ENCODE measurements at regions not wholly inside any gene's neighbourhood (a gene's known extent, or its start where the extent isn't known, plus 50 kb on each side); places are given as distances from the start of the nearest gene placed in this dataset.
A peak's percentile ranks its signal among the peaks of the same experiment; 100 is the strongest.

GRCh38 chr4:163077680-163078079 is 89.0 kb downstream of the NAF1 start:
- no peak for DNase-seq (ENCODE audit: extremely low spot score, unreplicated experiment)
- Mint-ChIP-seq H3K27ac (no peak overlapping the region), H3K4me1 (ENCODE audit: unreplicated experiment) (peaks cover 12% of the 10 kb centered on the region), H3K27me3 (no peaks in the 10 kb centered on the region), H3K9me3 (no peaks in the 10 kb centered on the region), H3K36me3 (no peaks in the 10 kb centered on the region), H3K4me3 (no peak overlapping the region)
- TF ChIP-seq CTCF (conservative IDR thresholded peaks at IDR 0.05), result no peak

DNA sequence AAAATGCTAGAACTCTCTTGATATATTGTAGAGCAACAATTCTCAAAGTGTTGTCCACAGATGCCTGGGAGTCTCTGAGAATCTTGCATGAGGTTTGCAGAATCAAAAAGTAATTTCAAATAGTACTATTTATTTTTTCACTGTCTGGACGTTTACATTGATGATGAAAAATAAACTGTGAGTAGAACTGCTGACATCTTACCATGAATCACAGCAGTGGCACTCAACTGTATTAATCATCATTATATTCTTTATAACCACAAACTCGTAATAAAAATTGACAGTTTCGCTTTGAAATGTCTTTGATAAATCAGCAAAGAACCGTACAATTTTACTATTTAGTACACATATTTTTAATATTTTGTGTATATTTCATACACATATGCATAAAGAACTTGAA is 94.5 kb downstream of the NAF1 start:
- Mint-ChIP-seq H3K4me3 (no peak overlapping the region), H3K9me3 (no peaks in the 10 kb centered on the region), H3K4me1 (ENCODE audit: unreplicated experiment) (peaks cover 12% of the 10 kb centered on the region), H3K27ac (no peak overlapping the region), H3K27me3 (no peaks in the 10 kb centered on the region), H3K36me3 (no peaks in the 10 kb centered on the region)
- no peak for TF ChIP-seq CTCF (conservative IDR thresholded peaks at IDR 0.05)
- DNase-seq (ENCODE audit: extremely low spot score, unreplicated experiment), result no peak

DNA sequence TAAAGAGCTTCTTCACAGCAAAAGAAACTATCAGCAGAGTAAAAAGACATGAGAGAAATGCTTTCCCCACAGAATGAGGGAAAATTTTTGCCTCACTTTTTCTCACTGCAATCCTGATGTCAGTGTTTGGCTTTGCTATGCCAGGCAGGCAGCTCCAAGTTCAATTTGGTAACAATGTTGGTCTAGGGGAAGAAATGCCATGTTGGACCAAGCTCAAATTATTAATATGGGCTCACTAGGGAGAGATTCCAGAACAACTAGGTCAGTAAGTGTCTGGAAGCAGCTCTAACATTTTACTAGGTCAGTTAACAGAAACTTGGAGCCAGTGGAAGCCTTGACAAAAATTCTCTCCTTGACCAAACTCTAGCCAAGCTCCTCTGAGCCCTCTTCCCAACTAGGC is 95.4 kb downstream of the NAF1 start:
- no peaks in the 10 kb centered on the region for H3K9me3 Mint-ChIP-seq
- no peak for DNase-seq (ENCODE audit: extremely low spot score, unreplicated experiment)
- peaks cover 12% of the 10 kb centered on the region for H3K4me1 Mint-ChIP-seq (ENCODE audit: unreplicated experiment)
- H3K27me3 Mint-ChIP-seq, result no peaks in the 10 kb centered on the region
- TF ChIP-seq CTCF (conservative IDR thresholded peaks at IDR 0.05), result no peak
- no peak overlapping the region for H3K4me3 Mint-ChIP-seq
- no peak overlapping the region for H3K27ac Mint-ChIP-seq
- no peaks in the 10 kb centered on the region for H3K36me3 Mint-ChIP-seq

GRCh38 chr4:163070023-163070422 is 96.7 kb downstream of the NAF1 start:
- H3K4me3 Mint-ChIP-seq, result no peak overlapping the region
- peaks cover 12% of the 10 kb centered on the region for H3K4me1 Mint-ChIP-seq (ENCODE audit: unreplicated experiment)
- no peaks in the 10 kb centered on the region for H3K27me3 Mint-ChIP-seq
- no peak for DNase-seq (ENCODE audit: extremely low spot score, unreplicated experiment)
- H3K27ac Mint-ChIP-seq, result no peak overlapping the region
- H3K9me3 Mint-ChIP-seq, result no peaks in the 10 kb centered on the region
- H3K36me3 Mint-ChIP-seq, result no peaks in the 10 kb centered on the region
- no peak for TF ChIP-seq CTCF (conservative IDR thresholded peaks at IDR 0.05)

DNA sequence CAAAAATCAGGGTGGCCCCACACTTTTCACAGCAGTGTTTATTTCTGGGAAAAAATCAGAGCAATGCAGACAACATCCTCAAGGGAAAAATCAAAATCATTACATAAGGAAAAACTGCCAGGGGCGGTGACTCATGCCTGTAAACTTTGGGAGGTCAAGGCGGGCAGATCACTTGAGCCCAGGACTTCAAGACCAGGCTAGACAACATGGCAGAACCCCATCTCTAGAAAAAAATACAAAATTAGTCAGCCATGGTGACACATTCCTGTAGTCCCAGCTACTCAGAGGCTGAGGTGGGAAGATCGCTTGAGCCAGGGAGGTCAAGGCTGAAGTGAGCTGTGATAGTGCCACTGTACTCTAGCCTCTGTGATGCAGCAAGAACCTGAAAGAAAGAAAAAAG is 102.8 kb downstream of the NAF1 start:
- no peaks in the 10 kb centered on the region for H3K9me3 Mint-ChIP-seq
- H3K27ac Mint-ChIP-seq, result no peak overlapping the region
- no peaks in the 10 kb centered on the region for H3K4me1 Mint-ChIP-seq (ENCODE audit: unreplicated experiment)
- TF ChIP-seq CTCF (conservative IDR thresholded peaks at IDR 0.05), result no peak
- H3K36me3 Mint-ChIP-seq, result no peaks in the 10 kb centered on the region
- no peak for DNase-seq (ENCODE audit: extremely low spot score, unreplicated experiment)
- no peaks in the 10 kb centered on the region for H3K27me3 Mint-ChIP-seq
- H3K4me3 Mint-ChIP-seq, result no peak overlapping the region

DNA sequence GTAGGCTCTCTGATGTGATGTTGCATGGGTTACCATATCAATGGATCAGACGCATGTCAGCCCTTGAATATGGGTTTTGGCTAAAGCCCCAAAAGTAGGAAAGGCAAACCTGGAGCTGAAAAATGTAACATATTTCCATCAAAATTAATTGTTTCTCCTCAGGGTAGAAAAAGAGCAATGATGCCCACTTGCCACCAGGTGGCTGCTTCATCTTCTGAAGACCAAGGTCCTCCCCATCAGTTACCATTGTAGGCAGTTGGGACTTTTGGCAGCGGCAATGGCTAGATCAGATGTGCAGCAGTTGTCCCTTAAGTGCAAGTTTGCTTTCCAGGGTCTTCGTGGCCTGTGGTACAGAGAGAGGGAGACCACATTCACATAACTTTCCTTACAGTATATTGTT is 118.2 kb downstream of the NAF1 start:
- H3K36me3 Mint-ChIP-seq, result no peaks in the 10 kb centered on the region
- DNase-seq (ENCODE audit: extremely low spot score, unreplicated experiment), result no peak
- TF ChIP-seq CTCF (conservative IDR thresholded peaks at IDR 0.05), result peak; percentile 65

More for the DNA sequence above, 118.2 kb downstream of the NAF1 start:
- Mint-ChIP-seq H3K4me3 (no peak overlapping the region), H3K4me1 (ENCODE audit: unreplicated experiment) (no peaks in the 10 kb centered on the region), H3K27ac (no peak overlapping the region), H3K9me3 (no peaks in the 10 kb centered on the region), H3K27me3 (no peaks in the 10 kb centered on the region)

All from type B pancreatic cell (in vitro differentiated cells).